Glutamatergic neuron (in vitro differentiated cells): ENCODE measurements at regions not wholly inside any gene's neighbourhood (a gene's known extent, or its start where the extent isn't known, plus 50 kb on each side); places are given as distances from the start of the nearest gene placed in this dataset.

Experiments
- DNase-seq: peaks from one replicate; pipeline ENCODE4 v3.0.0; 2022
- H3K27ac Mint-ChIP-seq: one replicate; pipeline ENCODE4 v1.8.0; 2020; ENCODE audit warnings: mild to moderate bottlenecking, mixed read lengths, inconsistent platforms; ENCODE audit not compliant: unreplicated experiment
- H3K27me3 Mint-ChIP-seq: one replicate; pipeline ENCODE4 v1.8.0; 2020; ENCODE audit warnings: mild to moderate bottlenecking, moderate library complexity, mixed read lengths, inconsistent platforms; ENCODE audit not compliant: unreplicated experiment
- H3K36me3 Mint-ChIP-seq: one replicate; pipeline ENCODE4 v1.8.0; 2020; ENCODE audit warnings: mild to moderate bottlenecking, mixed read lengths, inconsistent platforms; ENCODE audit not compliant: unreplicated experiment
- H3K4me1 Mint-ChIP-seq: one replicate; pipeline ENCODE4 v1.8.0; 2020; ENCODE audit warnings: mild to moderate bottlenecking, low read depth, mixed read lengths, inconsistent platforms; ENCODE audit not compliant: unreplicated experiment
- H3K4me3 Mint-ChIP-seq: one replicate; pipeline ENCODE4 v1.8.0; 2020; ENCODE audit warnings: mild to moderate bottlenecking, mixed read lengths, inconsistent platforms; ENCODE audit not compliant: unreplicated experiment
- H3K9me3 Mint-ChIP-seq: one replicate; pipeline ENCODE4 v1.8.0; 2020; ENCODE audit warnings: mild to moderate bottlenecking, moderate library complexity, mixed read lengths, inconsistent platforms; ENCODE audit not compliant: unreplicated experiment
- CTCF ChIP-seq: fragments of 200-600 bp; sonication (generic); IDR thresholded peaks from one replicate; pipeline ENCODE4 v1.5.0; 2021; ENCODE audit not compliant: partially characterized antibody, unreplicated experiment

DNA sequence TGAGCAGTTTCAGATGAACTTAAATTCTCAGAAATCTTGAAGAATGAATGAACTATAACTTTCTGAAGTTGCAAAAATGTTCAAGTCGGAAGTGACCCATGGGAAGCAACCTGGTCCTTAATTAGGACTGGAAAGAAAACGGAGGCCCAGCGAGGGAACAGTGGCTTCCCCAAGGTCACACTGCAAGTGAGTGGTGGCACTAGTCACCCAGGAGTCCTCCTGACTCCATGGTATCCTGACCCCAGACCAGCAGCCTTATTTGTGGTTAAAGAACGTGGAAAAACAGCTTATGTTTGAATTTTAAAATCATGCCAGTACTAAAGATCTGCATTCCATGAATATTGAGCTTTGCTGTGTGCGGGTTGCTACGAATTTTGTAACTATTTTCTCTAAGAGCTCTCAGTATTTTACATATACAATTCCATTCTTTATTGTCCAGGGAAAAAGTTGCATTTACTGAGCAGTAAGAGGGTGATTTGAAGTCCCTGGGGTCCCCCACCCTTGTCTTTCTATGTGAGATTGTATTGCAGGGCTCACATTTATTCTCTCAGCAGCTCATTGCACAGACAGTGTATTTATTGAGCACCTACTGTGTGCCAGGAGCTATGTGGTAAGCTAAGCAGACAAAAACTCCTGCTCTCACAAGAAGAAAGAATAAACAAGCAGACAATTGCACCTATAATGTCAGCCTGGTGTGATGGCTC lies 61.6 kb upstream of the ATP5PO start:
- no peak for DNase-seq
- Mint-ChIP-seq H3K4me1 (peaks cover 5% of the 10 kb centered on the region), H3K27me3 (no peaks in the 10 kb centered on the region), H3K9me3 (peaks cover 2% of the 10 kb centered on the region), H3K27ac (no peak overlapping the region), H3K36me3 (no peaks in the 10 kb centered on the region), H3K4me3 (no peak overlapping the region)
- TF ChIP-seq CTCF: no peak

- Mint-ChIP-seq H3K4me3 (no peak overlapping the region), H3K27ac (no peak overlapping the region), H3K4me1 (peaks cover 5% of the 10 kb centered on the region), H3K9me3 (peaks cover 2% of the 10 kb centered on the region), H3K27me3 (no peaks in the 10 kb centered on the region), H3K36me3 (no peaks in the 10 kb centered on the region)
- DNase-seq: no peak
- no peak for TF ChIP-seq CTCF
Observed at GRCh38 chr21:33976082-33977016, 60.7 kb upstream of the ATP5PO start.

GRCh38 chr21:33975548-33976081 lies 60.0 kb upstream of the ATP5PO start:
- Mint-ChIP-seq H3K4me1 (peaks cover 5% of the 10 kb centered on the region), H3K27me3 (no peaks in the 10 kb centered on the region), H3K9me3 (peaks cover 2% of the 10 kb centered on the region), H3K27ac (no peak overlapping the region), H3K36me3 (no peaks in the 10 kb centered on the region), H3K4me3 (no peak overlapping the region)
- DNase-seq: no peak
- no peak for TF ChIP-seq CTCF

DNA sequence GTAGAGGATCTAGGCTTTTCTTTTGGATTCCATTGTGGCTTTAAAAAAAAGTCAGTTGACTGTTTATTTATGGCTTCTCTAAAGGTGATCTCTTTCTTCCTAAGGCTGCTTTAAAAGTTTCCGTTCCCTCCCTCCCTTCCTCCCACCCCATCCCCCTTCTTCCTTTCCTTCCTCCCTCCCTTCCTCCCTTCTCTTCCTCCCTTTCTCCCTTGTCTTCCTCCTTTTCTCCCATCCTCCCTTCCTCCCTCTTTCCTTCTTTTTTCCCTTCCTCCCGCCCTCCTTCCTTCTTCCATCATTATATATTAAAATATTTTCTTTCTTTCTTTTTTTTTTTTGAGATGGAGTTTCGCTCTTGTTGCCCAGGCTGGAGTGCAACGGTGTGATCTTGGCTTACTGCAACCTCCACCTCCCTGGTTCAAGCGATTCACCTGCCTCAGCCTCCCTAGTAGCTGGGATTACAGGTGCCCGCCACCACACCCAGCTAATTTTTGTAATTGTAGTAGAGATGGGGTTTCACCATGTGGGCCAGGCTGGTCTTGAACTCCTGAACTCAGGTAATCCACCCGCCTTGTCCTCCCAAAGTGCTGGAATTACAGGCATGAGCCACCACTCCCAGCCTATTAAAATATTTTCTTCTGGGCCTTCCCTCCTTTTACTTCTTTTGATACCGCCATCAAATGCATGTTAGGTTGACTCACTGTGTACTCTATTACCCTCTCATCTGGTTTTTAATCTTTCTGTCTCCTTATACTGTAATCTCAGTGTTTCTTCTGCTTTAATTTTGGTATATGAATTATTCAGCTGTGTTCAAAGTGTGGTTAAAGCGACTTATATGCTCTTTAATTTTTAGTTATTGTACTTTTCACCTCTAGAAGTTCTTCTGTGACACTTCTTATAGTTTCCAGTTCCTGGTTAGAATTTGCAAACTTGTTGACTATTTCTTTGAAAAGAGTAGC lies 59.2 kb upstream of the ATP5PO start:
- DNase-seq: no peak
- Mint-ChIP-seq H3K4me3 (no peak overlapping the region), H3K36me3 (no peaks in the 10 kb centered on the region), H3K27ac (no peak overlapping the region), H3K9me3 (peaks cover 2% of the 10 kb centered on the region), H3K4me1 (peaks cover 5% of the 10 kb centered on the region), H3K27me3 (no peaks in the 10 kb centered on the region)
- TF ChIP-seq CTCF: no peak
